ENCODE measurements at regions not wholly inside any gene's neighbourhood (a gene's known extent, or its start where the extent isn't known, plus 50 kb on each side); places are given as distances from the start of the nearest gene placed in this dataset.

DNA sequence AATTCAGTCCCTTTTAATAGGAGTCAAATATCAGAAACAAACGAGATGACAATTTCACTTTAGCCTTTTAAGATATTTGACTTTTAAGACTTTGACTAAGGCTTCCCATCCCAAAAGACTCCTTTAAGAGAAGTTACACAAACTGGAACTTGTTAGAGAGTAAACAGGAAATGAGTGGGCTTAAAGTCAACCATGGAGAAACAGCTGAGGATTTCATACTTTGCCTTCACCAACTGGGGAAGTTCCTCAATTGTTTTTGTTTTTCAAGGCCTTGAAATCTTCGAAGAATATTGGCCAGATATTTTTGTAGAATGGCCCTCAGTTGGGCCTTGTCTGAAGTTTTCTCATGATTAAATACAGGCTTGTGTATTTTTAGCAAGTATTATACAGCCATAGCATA is 227.3 kb downstream of the POU4F1 start:
- ChIA-PET POLR2A (ENCODE audit: low non-redundant PET) (no interaction called here), CTCF (no interaction called here)
- TF ChIP-seq, protein P1, sequence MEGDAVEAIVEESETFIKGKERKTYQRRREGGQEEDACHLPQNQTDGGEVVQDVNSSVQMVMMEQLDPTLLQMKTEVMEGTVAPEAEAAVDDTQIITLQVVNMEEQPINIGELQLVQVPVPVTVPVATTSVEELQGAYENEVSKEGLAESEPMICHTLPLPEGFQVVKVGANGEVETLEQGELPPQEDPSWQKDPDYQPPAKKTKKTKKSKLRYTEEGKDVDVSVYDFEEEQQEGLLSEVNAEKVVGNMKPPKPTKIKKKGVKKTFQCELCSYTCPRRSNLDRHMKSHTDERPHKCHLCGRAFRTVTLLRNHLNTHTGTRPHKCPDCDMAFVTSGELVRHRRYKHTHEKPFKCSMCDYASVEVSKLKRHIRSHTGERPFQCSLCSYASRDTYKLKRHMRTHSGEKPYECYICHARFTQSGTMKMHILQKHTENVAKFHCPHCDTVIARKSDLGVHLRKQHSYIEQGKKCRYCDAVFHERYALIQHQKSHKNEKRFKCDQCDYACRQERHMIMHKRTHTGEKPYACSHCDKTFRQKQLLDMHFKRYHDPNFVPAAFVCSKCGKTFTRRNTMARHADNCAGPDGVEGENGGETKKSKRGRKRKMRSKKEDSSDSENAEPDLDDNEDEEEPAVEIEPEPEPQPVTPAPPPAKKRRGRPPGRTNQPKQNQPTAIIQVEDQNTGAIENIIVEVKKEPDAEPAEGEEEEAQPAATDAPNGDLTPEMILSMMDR (conservative IDR thresholded peaks at IDR 0.05; ENCODE audit: low read depth) = no peak
- no peak for DNase-seq (ENCODE audit: low spot score)
- H3K27ac ChIP-seq = no peak overlapping the region

DNA sequence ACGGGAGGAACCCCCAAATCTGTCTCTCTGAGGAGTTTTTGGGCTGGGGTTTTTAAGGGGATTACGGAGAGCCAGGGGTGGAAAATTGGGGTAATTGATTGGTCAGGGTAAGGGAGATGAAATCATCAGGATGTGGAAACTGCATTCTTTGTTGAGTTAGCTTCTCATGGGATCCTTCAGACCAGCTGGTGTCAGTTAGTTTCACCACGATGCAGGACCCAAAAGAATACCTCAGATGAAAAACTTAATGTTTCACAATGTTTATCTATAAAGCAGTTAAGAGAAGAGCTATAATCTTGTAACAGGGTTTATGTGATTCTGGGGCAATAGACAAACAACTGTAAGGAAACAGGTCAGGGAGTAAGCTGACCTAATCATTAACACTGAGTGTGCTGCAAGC is 230.8 kb downstream of the POU4F1 start:
- CTCF ChIA-PET = interaction anchor here (0.7 kb wide), 1 partner anchor 907 kb away, joined by 3 read pairs; no protein-coding TSS in a partner anchor
- DNase-seq (ENCODE audit: low spot score) = no peak

DNA sequence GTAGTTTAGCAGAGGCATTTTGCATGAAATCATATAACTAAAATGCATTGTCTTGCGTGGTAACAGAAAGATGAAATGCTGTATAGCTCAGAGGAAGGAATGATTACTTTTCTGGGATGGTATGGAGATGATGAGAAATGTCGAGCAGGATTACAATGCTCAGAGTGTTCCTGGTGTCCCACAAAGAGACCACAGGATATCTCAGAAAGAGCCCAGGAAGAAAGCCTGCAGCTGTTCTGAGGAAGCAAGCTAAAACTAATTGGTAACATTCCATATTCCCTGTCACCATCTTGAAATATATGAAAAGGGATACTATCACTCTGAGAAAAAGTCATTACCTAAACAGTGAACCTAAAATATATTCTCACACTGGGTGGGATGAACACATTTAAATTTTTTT is 233.1 kb downstream of the POU4F1 start:
- DNase-seq (ENCODE audit: low spot score) = no peak
- H3K27ac ChIP-seq = no peak overlapping the region
- TF ChIP-seq, protein P1 (conservative IDR thresholded peaks at IDR 0.05; ENCODE audit: low read depth) = no peak
- CTCF ChIA-PET = interaction anchor here (0.6 kb wide), 2 partner anchors 668 to 777 kb away, joined by 3 read pairs; no protein-coding TSS in a partner anchor
- POLR2A ChIA-PET (ENCODE audit: low non-redundant PET) = no interaction called here

More for the DNA sequence above, 230.8 kb downstream of the POU4F1 start:
- POLR2A ChIA-PET (ENCODE audit: low non-redundant PET) = no interaction called here
- TF ChIP-seq, protein P1 (conservative IDR thresholded peaks at IDR 0.05; ENCODE audit: low read depth) = no peak
- H3K27ac ChIP-seq = no peak overlapping the region

DNA sequence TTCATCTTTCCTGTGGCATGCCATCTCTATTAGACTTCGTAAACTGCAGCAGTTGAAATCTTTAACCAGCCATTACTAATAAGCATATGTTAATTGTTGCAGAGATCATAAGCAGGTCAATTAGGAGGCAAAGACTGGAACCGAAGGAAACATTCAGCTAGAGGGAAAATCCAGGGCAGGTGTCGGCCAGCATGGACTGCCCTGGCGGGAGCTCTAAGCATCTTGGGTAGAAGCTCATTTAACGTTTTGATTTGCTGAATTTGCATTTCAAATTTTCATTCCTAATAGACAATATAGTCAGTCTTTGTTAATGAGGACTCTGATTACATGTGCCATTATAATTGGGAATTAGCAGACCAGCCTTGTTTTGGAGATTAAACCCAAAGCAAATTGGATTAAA is 238.6 kb downstream of the POU4F1 start:
- no peak overlapping the region for H3K27ac ChIP-seq
- POLR2A ChIA-PET (ENCODE audit: low non-redundant PET) = no interaction called here
- DNase-seq (ENCODE audit: low spot score) = no peak
- CTCF ChIA-PET = no interaction called here
- TF ChIP-seq, protein P1 (conservative IDR thresholded peaks at IDR 0.05; ENCODE audit: low read depth) = no peak

DNA sequence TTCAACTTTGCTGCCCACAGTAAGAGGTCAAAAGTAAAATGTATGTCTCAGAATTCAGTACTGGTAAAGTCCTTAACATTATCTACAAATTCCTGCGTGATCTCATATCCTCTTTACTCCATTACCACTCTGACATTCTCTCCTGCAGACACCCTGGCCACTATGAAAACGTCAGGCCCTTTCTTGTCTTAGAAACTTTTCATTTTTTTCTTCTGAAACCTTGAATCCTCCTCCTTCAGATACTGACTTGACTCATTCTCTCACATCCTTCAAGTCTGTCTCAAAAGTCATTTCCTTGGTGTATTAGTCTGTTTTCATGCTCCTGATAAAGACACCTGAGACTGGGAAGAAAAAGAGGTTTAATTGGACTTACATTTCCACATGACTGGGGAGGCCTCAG is 262.3 kb downstream of the POU4F1 start:
- ChIA-PET POLR2A (ENCODE audit: low non-redundant PET) (no interaction called here), CTCF (no interaction called here)
- DNase-seq (ENCODE audit: low spot score) = no peak
- no peak overlapping the region for H3K27ac ChIP-seq
- TF ChIP-seq, protein P1 (conservative IDR thresholded peaks at IDR 0.05; ENCODE audit: low read depth) = no peak

DNA sequence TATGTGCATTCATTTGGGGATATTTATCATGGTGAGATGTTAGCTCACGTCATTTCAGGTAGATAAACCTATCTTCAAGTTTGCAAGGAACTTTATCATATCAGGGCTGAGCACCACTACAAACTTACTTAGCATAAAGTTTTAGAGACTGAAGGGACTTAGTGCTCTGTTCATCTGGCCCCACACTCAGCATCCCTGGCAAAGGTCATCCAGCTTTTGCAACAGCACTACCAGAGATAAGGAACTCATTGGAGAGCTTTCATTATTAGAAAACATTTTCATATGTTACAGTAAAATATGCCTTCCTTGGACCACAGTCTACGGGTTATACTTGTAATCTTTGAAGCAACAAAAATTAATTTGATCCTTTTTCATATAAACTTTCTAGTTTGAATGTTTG is 263.4 kb downstream of the POU4F1 start:
- CTCF ChIA-PET = interaction anchor here (1.0 kb wide), 1 partner anchor 9 kb away, joined by 3 read pairs; no protein-coding TSS in a partner anchor
- TF ChIP-seq, protein P1 (conservative IDR thresholded peaks at IDR 0.05; ENCODE audit: low read depth) = no peak
- no peak overlapping the region for H3K27ac ChIP-seq
- POLR2A ChIA-PET (ENCODE audit: low non-redundant PET) = no interaction called here
- no peak for DNase-seq (ENCODE audit: low spot score)

DNA sequence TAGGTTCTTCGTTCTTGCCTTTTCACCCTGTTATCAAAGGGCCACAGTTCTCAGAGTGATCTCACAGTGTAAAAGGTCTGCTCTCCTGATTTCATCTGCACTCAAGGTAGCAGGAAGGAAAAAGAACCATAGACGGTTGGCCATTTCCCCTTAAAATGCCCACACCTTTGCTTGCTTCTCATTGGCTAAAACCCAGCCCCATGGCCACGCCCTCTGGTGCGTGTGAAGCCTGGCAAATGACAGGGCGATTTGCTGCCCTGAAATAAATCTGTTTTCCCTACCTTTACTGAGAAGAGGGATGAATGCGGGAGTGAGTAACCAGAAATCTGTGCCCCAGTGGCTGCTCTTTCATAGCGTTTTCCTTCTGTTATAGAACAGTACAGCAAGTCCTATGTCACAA is 269.3 kb downstream of the POU4F1 start:
- H3K27ac ChIP-seq = no peak overlapping the region
- DNase-seq (ENCODE audit: low spot score) = no peak
- ChIA-PET POLR2A (ENCODE audit: low non-redundant PET) (no interaction called here), CTCF (no interaction called here)
- TF ChIP-seq, protein P1 (conservative IDR thresholded peaks at IDR 0.05; ENCODE audit: low read depth) = no peak
